Liver (tissue), 8 donors: ENCODE measurements at regions not wholly inside any gene's neighbourhood (a gene's known extent, or its start where the extent isn't known, plus 50 kb on each side); places are given as distances from the start of the nearest gene placed in this dataset.

ENCODE experiments used
- DNase-seq: peaks from one replicate; pipeline ENCODE4 v3.0.0-alpha.2; 2017; ENCODE audit warnings: low spot score
- H3K27ac ChIP-seq, 2 donors: one replicate each; pipeline ENCODE4 v1.7.0; 2013; ENCODE audit warnings: inconsistent platforms in 2 of 2, low read length in 2 of 2, control low read depth in 1 of 2, low read depth in 1 of 2, mild to moderate bottlenecking in 1 of 2
- H3K27me3 ChIP-seq, 4 donors: one replicate each; pipeline versions ENCODE4 v1.6.1 to v1.7.0; 2013; ENCODE audit warnings: low read length in 3 of 4, inconsistent platforms in 1 of 4, mild to moderate bottlenecking in 1 of 4, moderate library complexity in 1 of 4; ENCODE audit not compliant: control insufficient read depth in 4 of 4, insufficient read depth in 4 of 4
- H3K36me3 ChIP-seq, 4 donors: one replicate each; pipeline versions ENCODE4 v1.6.1 to v1.7.0; 2013; ENCODE audit warnings: low read length in 3 of 4, mild to moderate bottlenecking in 3 of 4, low read depth in 1 of 4, moderate library complexity in 1 of 4; ENCODE audit not compliant: control insufficient read depth in 4 of 4, insufficient read depth in 3 of 4
- H3K4me1 ChIP-seq, 4 donors: one replicate each; pipeline versions ENCODE4 v1.6.1 to v1.7.0; 2013; ENCODE audit warnings: low read length in 3 of 4, mild to moderate bottlenecking in 3 of 4, moderate library complexity in 1 of 4; ENCODE audit not compliant: control insufficient read depth in 4 of 4, insufficient read depth in 4 of 4
- H3K4me3 ChIP-seq, 3 donors: one replicate each; pipeline versions ENCODE4 v1.6.1 to v1.7.0; 2013; ENCODE audit warnings: low read length in 3 of 3, control low read depth in 1 of 3, low read depth in 1 of 3, mild to moderate bottlenecking in 1 of 3
- H3K9ac ChIP-seq, 2 donors: one replicate each; pipeline ENCODE4 v1.7.0; 2013; ENCODE audit warnings: low read length in 2 of 2, mild to moderate bottlenecking in 2 of 2, moderate library complexity in 2 of 2, control low read depth in 1 of 2, low read depth in 1 of 2
- H3K9me3 ChIP-seq, 4 donors: one replicate each; pipeline versions ENCODE4 v1.6.1 to v1.7.0; 2013; ENCODE audit warnings: low read length in 3 of 4; ENCODE audit not compliant: control insufficient read depth in 4 of 4
- ATF3 ChIP-seq: IDR thresholded peaks from 2 replicates; pipeline ENCODE4 v1.6.1; 2016; ENCODE audit warnings: antibody characterized with exemption
- CTCF ChIP-seq: fragments of 150-350 bp; IDR thresholded peaks from 2 replicates; pipeline ENCODE4 v1.5.1; 2017; ENCODE audit warnings: improper control_type of control experiment, low read depth, low read length; ENCODE audit not compliant: missing input control
- FOXA1 ChIP-seq: IDR thresholded peaks from 2 replicates; pipeline ENCODE4 v1.6.1; 2016; ENCODE audit warnings: antibody characterized with exemption
- FOXA2 ChIP-seq: IDR thresholded peaks from 2 replicates; pipeline ENCODE4 v1.6.1; 2016; ENCODE audit warnings: antibody characterized with exemption
- GABPA ChIP-seq, 2 donors: IDR thresholded peaks in 1 of 2; conservative IDR thresholded peaks in 1 of 2; 2 replicates each; pipeline ENCODE4 v1.6.1; 2016; ENCODE audit warnings: antibody characterized with exemption in 2 of 2, mild to moderate bottlenecking in 1 of 2, moderate library complexity in 1 of 2
- JUND ChIP-seq, 2 donors: IDR thresholded peaks; 2 replicates each; pipeline ENCODE4 v1.6.1; 2016; ENCODE audit warnings: antibody characterized with exemption in 2 of 2
- MAX ChIP-seq: IDR thresholded peaks from 2 replicates; pipeline ENCODE4 v1.6.1; 2016; ENCODE audit warnings: antibody characterized with exemption
- NR2F2 ChIP-seq: IDR thresholded peaks from 2 replicates; pipeline ENCODE4 v1.6.1; 2016; ENCODE audit warnings: antibody characterized with exemption
- RAD21 ChIP-seq, 2 donors: IDR thresholded peaks; 2 replicates each; pipeline ENCODE4 v1.6.1; 2016; ENCODE audit warnings: antibody characterized with exemption in 2 of 2, mild to moderate bottlenecking in 2 of 2
- REST ChIP-seq: IDR thresholded peaks from 2 replicates; pipeline ENCODE4 v1.6.1; 2016; ENCODE audit warnings: antibody characterized with exemption, mild to moderate bottlenecking
- SP1 ChIP-seq: IDR thresholded peaks from 2 replicates; pipeline ENCODE4 v1.6.1; 2018; ENCODE audit warnings: antibody characterized with exemption, mild to moderate bottlenecking
- YY1 ChIP-seq: IDR thresholded peaks from 2 replicates; pipeline ENCODE4 v1.6.1; 2016; ENCODE audit warnings: antibody characterized with exemption, mild to moderate bottlenecking
- ZBTB33 ChIP-seq: IDR thresholded peaks from 2 replicates; pipeline ENCODE4 v1.6.1; 2016; ENCODE audit warnings: antibody characterized with exemption
- WGBS: extraction: QIAGEN DNeasy Blood & Tissue Kit; methylation state at CpG from one replicate; pipeline ENCODE4 v1.1.7; 2013; 5-methylcytosine and 5-hydroxymethylcytosine counted together
- donor health status: healthy.
- donor health status: healthy.
- donor health status: healthy.
- donor health status: healthy.
- donor health status: healthy.

GRCh38 chr7:39845006-39845405, 105.0 kb upstream of the CDK13 start (continued):
- no peak for TF ChIP-seq GABPA (IDR thresholded peaks at IDR 0.05 in 1 of 2, conservative IDR thresholded peaks at IDR 0.05 in 1 of 2)
- no peak for TF ChIP-seq MAX
- no peak for TF ChIP-seq SP1

GRCh38 chr7:39847227-39847626, 102.8 kb upstream of the CDK13 start:
- Histone ChIP-seq H3K27me3 (no peaks in the 10 kb centered on the region), H3K4me1 (no peaks in the 10 kb centered on the region), H3K36me3 (no peaks in the 10 kb centered on the region), H3K9me3 (no peaks in the 10 kb centered on the region), H3K9ac (no peak overlapping the region), H3K4me3 (no peak overlapping the region), H3K27ac (no peak overlapping the region)
- 87% methylated on average over 5 of the region's 5 CpGs for WGBS
- TF ChIP-seq CTCF: no peak
- TF ChIP-seq JUND (IDR thresholded peaks at IDR 0.05): no peak
- TF ChIP-seq YY1: no peak
- no peak for TF ChIP-seq RAD21 (IDR thresholded peaks at IDR 0.05)
- no peak for TF ChIP-seq ATF3
- no peak for TF ChIP-seq ZBTB33
- no peak for TF ChIP-seq NR2F2
- TF ChIP-seq GABPA (IDR thresholded peaks at IDR 0.05 in 1 of 2, conservative IDR thresholded peaks at IDR 0.05 in 1 of 2): no peak
- no peak for TF ChIP-seq FOXA2
- TF ChIP-seq REST: no peak
- no peak for DNase-seq

GRCh38 chr7:39851466-39852045, 98.5 kb upstream of the CDK13 start:
- H3K4me3 ChIP-seq: no peak overlapping the region
- no peak for DNase-seq
- H3K9me3 ChIP-seq: no peaks in the 10 kb centered on the region
- H3K27me3 ChIP-seq: no peaks in the 10 kb centered on the region
- WGBS: 66% methylated on average over 2 of the region's 2 CpGs
- H3K9ac ChIP-seq: no peak overlapping the region
- peaks cover 0 to 3% (median 0%) of the 10 kb centered on the region in 4 donors for H3K4me1 ChIP-seq
- no peak overlapping the region for H3K27ac ChIP-seq
- no peaks in the 10 kb centered on the region for H3K36me3 ChIP-seq
- no peak for TF ChIP-seq SP1
- TF ChIP-seq ATF3: no peak
- TF ChIP-seq REST: no peak
- TF ChIP-seq FOXA1: no peak
- no peak for TF ChIP-seq CTCF
